ENCODE measurements at regions not wholly inside any gene's neighbourhood (a gene's known extent, or its start where the extent isn't known, plus 50 kb on each side); places are given as distances from the start of the nearest gene placed in this dataset.

GRCh38 chr5:68395926-68396511, 180.5 kb downstream of the PIK3R1 start:
- no peak for TF ChIP-seq POLR2AphosphoS5 (IDR thresholded peaks at IDR 0.05; ENCODE audit: borderline replicate concordance, low read depth, low read length)
- TF ChIP-seq EZH2 (IDR thresholded peaks at IDR 0.05): no peak
